ENCODE measurements at regions not wholly inside any gene's neighbourhood (a gene's known extent, or its start where the extent isn't known, plus 50 kb on each side); places are given as distances from the start of the nearest gene placed in this dataset.
A peak's percentile ranks its signal among the peaks of the same experiment; 100 is the strongest.
"Not testable (repeated sequence)": the region's sequence is repeated elsewhere in the genome, so short reads cannot be mapped to it uniquely, and the experiment has no call there.

GRCh38 chrX:65451663-65452062 is 82.9 kb downstream of the LAS1L start:
- H3K4me3 ChIP-seq (ENCODE audit: extremely low read depth, insufficient read depth, low read length, poor library complexity, severe bottlenecking) = no peak overlapping the region
- no peaks in the 10 kb centered on the region for H3K9me3 ChIP-seq (ENCODE audit: control insufficient read depth, low read length)
- H3K36me3 ChIP-seq (ENCODE audit: control insufficient read depth, insufficient read depth, low read length) = no peaks in the 10 kb centered on the region
- H3K27ac ChIP-seq (ENCODE audit: low read depth, low read length, severe bottlenecking) = no peak overlapping the region
- no CpG with 5 or more reads among the region's 2 CpGs for WGBS, 2 experiments (ENCODE audit: insufficient coverage in 2 of 2)
- H3K4me1 ChIP-seq (ENCODE audit: control insufficient read depth, insufficient read depth, low read length, poor library complexity, severe bottlenecking) = no peaks in the 10 kb centered on the region

- Histone ChIP-seq H3K4me1 (ENCODE audit: control insufficient read depth, insufficient read depth, low read length, poor library complexity, severe bottlenecking) (no peaks in the 10 kb centered on the region), H3K4me3 (ENCODE audit: extremely low read depth, insufficient read depth, low read length, poor library complexity, severe bottlenecking) (no peak overlapping the region), H3K9me3 (ENCODE audit: control insufficient read depth, low read length) (peaks cover 3% of the 10 kb centered on the region), H3K36me3 (ENCODE audit: control insufficient read depth, insufficient read depth, low read length) (no peaks in the 10 kb centered on the region), H3K27ac (ENCODE audit: low read depth, low read length, severe bottlenecking) (no peak overlapping the region)
- no CpG with 5 or more reads among the region's 2 CpGs for WGBS, 2 experiments (ENCODE audit: insufficient coverage in 2 of 2)
These were observed 114.4 kb downstream of the LAS1L start for GRCh38 chrX:65420154-65420553.

- not testable (repeated sequence) for H3K36me3 ChIP-seq (ENCODE audit: control insufficient read depth, insufficient read depth, low read length); H3K27ac ChIP-seq (ENCODE audit: low read depth, low read length, severe bottlenecking); H3K4me1 ChIP-seq (ENCODE audit: control insufficient read depth, insufficient read depth, low read length, poor library complexity, severe bottlenecking); H3K9me3 ChIP-seq (ENCODE audit: control insufficient read depth, low read length)
- H3K4me3 ChIP-seq (ENCODE audit: extremely low read depth, insufficient read depth, low read length, poor library complexity, severe bottlenecking) = peak overlapping the region; percentile 34
- WGBS, 2 experiments (ENCODE audit: insufficient coverage in 2 of 2) = 3 to 10% methylated on average over 7 of the region's 48 CpGs
These were observed 126.9 kb downstream of the LAS1L start for GRCh38 chrX:65407662-65408061.

- WGBS, 2 experiments (ENCODE audit: insufficient coverage in 2 of 2) = 1 to 5% methylated on average over 12 to 29 of the region's 63 CpGs
- Histone ChIP-seq H3K4me1 (ENCODE audit: control insufficient read depth, insufficient read depth, low read length, poor library complexity, severe bottlenecking) (no peaks in the 10 kb centered on the region), H3K36me3 (ENCODE audit: control insufficient read depth, insufficient read depth, low read length) (no peaks in the 10 kb centered on the region), H3K27ac (ENCODE audit: low read depth, low read length, severe bottlenecking) (no peak overlapping the region), H3K4me3 (ENCODE audit: extremely low read depth, insufficient read depth, low read length, poor library complexity, severe bottlenecking) (peak overlapping the region; percentile 34), H3K9me3 (ENCODE audit: control insufficient read depth, low read length) (no peaks in the 10 kb centered on the region)
These were observed 127.4 kb downstream of the LAS1L start for GRCh38 chrX:65407157-65407626.

- WGBS, 2 experiments (ENCODE audit: insufficient coverage in 2 of 2) = no CpG with 5 or more reads among the region's 52 CpGs
- no peaks in the 10 kb centered on the region for H3K9me3 ChIP-seq (ENCODE audit: control insufficient read depth, low read length)
- peak overlapping the region; percentile 34 for H3K4me3 ChIP-seq (ENCODE audit: extremely low read depth, insufficient read depth, low read length, poor library complexity, severe bottlenecking)
- no peaks in the 10 kb centered on the region for H3K4me1 ChIP-seq (ENCODE audit: control insufficient read depth, insufficient read depth, low read length, poor library complexity, severe bottlenecking)
- H3K36me3 ChIP-seq (ENCODE audit: control insufficient read depth, insufficient read depth, low read length) = no peaks in the 10 kb centered on the region
- H3K27ac ChIP-seq (ENCODE audit: low read depth, low read length, severe bottlenecking) = no peak overlapping the region
These were observed 128.1 kb downstream of the LAS1L start for GRCh38 chrX:65406532-65406931.

GRCh38 chrX:65392284-65392683 is 142.3 kb downstream of the LAS1L start:
- Histone ChIP-seq H3K27ac (ENCODE audit: low read depth, low read length, severe bottlenecking) (no peak overlapping the region), H3K4me3 (ENCODE audit: extremely low read depth, insufficient read depth, low read length, poor library complexity, severe bottlenecking) (no peak overlapping the region), H3K9me3 (ENCODE audit: control insufficient read depth, low read length) (no peaks in the 10 kb centered on the region), H3K4me1 (ENCODE audit: control insufficient read depth, insufficient read depth, low read length, poor library complexity, severe bottlenecking) (no peaks in the 10 kb centered on the region), H3K36me3 (ENCODE audit: control insufficient read depth, insufficient read depth, low read length) (no peaks in the 10 kb centered on the region)
- WGBS, 2 experiments (ENCODE audit: insufficient coverage in 2 of 2) = 95 to 100% methylated on average over 5 to 6 of the region's 21 CpGs

- H3K9me3 ChIP-seq (ENCODE audit: control insufficient read depth, low read length); H3K4me3 ChIP-seq (ENCODE audit: extremely low read depth, insufficient read depth, low read length, poor library complexity, severe bottlenecking); H3K4me1 ChIP-seq (ENCODE audit: control insufficient read depth, insufficient read depth, low read length, poor library complexity, severe bottlenecking); H3K36me3 ChIP-seq (ENCODE audit: control insufficient read depth, insufficient read depth, low read length); H3K27ac ChIP-seq (ENCODE audit: low read depth, low read length, severe bottlenecking): not testable (repeated sequence)
- WGBS, 2 experiments (ENCODE audit: insufficient coverage in 2 of 2) = 100% methylated on average over 2 to 5 of the region's 8 CpGs
These were observed 145.5 kb downstream of the LAS1L start for GRCh38 chrX:65389120-65389519.

Data from mesodermal cell (in vitro differentiated cells).